HepG2 (cell line): ENCODE measurements at regions not wholly inside any gene's neighbourhood (a gene's known extent, or its start where the extent isn't known, plus 50 kb on each side); places are given as distances from the start of the nearest gene placed in this dataset.

Experiments
- ATAC-seq: fragments of 200-7000 bp; cut with Tn5 transposase; 3 replicates; pipeline ENCODE4 v1.9.1; 2020; ENCODE audit warnings: mild to moderate bottlenecking, moderate library complexity
- BruUV-seq: library from RNA; stranded (reverse); fragments of 400-500 nt; replicated peaks from 2 replicates; lab custom pipeline; 2021; lab: Mats Ljungman, UMichigan
- CTCF ChIA-PET: fragments of 300-600 bp; formaldehyde crosslinking; extraction: SDS; loops from one replicate; lab custom pipeline; 2021; ENCODE audit warnings: low total read pairs, inconsistent platforms, low intra/inter-chr PET ratio; lab: Yijun Ruan, JAX
- POLR2A ChIA-PET: fragments of 350-600 bp; sonication (Branson Sonifier 250); formaldehyde crosslinking; loops from one replicate; lab custom pipeline; 2020; ENCODE audit warnings: antibody characterized with exemption, inconsistent platforms; lab: Yijun Ruan, JAX
- DNase-seq: peaks from one replicate; pipeline ENCODE4 v3.0.0-alpha.2; 2015; ENCODE audit warnings: low spot score
- FAIRE-seq: peaks from 3 replicates; lab custom pipeline; 2011; peaks lifted over from hg19 to GRCh38; lab: Jason Lieb, UNC
- H2AFZ ChIP-seq: one replicate; pipeline ENCODE4 v1.6.1; 2011; ENCODE audit warnings: low read length, inconsistent platforms
- H3K27ac ChIP-seq: fragments of 300-600 bp; 3 replicates; pipeline ENCODE4 v1.8.0; 2011; ENCODE audit warnings: mixed run types, mild to moderate bottlenecking, mixed read lengths, low read length, inconsistent platforms; ENCODE audit not compliant: insufficient read depth; ENCODE audit errors: extremely low read length
- H3K27me3 ChIP-seq, 2 experiments: fragments of 200-600 bp in 1 of 2; 2 replicates in 1 of 2; 3 replicates in 1 of 2; pipeline versions ENCODE4 v1.6.0 to v1.8.0; 2011; ENCODE audit warnings: low read length in 2 of 2, mild to moderate bottlenecking in 2 of 2, moderate library complexity in 2 of 2, inconsistent platforms in 1 of 2; ENCODE audit not compliant: insufficient read depth in 2 of 2, control insufficient read depth in 1 of 2
- H3K36me3 ChIP-seq, 2 experiments: fragments of 200-600 bp in 1 of 2; replicated peaks in 1 of 2; 2 replicates in 1 of 2; 3 replicates in 1 of 2; pipeline versions ENCODE4 v1.5.1 to v1.8.0; 2011; ENCODE audit warnings: low read length in 2 of 2, inconsistent platforms in 1 of 2; ENCODE audit not compliant: insufficient read depth in 2 of 2, control insufficient read depth in 1 of 2
- H3K4me1 ChIP-seq: 2 replicates; pipeline ENCODE4 v1.5.1; 2012; ENCODE audit warnings: low read length, inconsistent platforms; ENCODE audit not compliant: insufficient read depth
- H3K4me2 ChIP-seq: 2 replicates; pipeline ENCODE4 v1.6.0; 2011; ENCODE audit warnings: low read depth, low read length, inconsistent platforms
- H3K4me3 ChIP-seq, 3 experiments: fragments of 200-600 bp in 1 of 3; sonication (generic), shearing (Covaris generic) in 1 of 3; replicated peaks in 1 of 3; 2 replicates each; pipeline ENCODE4 v1.5.1; 2011 to 2016; ENCODE audit warnings: low read length in 3 of 3, inconsistent platforms in 2 of 3, low read depth in 2 of 3, mild to moderate bottlenecking in 2 of 3, control low read depth in 1 of 3, mixed read lengths in 1 of 3; ENCODE audit not compliant: insufficient read depth in 1 of 3
- H3K79me2 ChIP-seq: one replicate; pipeline ENCODE4 v1.6.1; 2011; ENCODE audit warnings: low read length, inconsistent platforms; ENCODE audit not compliant: insufficient read depth
- H3K9ac ChIP-seq: 2 replicates; pipeline ENCODE4 v1.6.0; 2011; ENCODE audit warnings: mild to moderate bottlenecking, low read depth, low read length, inconsistent platforms; ENCODE audit not compliant: insufficient read depth
- H3K9me3 ChIP-seq: 2 replicates; pipeline ENCODE4 v1.5.1; 2012; ENCODE audit warnings: mild to moderate bottlenecking, low read length
- H4K20me1 ChIP-seq: 2 replicates; pipeline ENCODE4 v1.6.0; 2011; ENCODE audit warnings: inconsistent platforms, mild to moderate bottlenecking, low read length, moderate library complexity; ENCODE audit not compliant: insufficient read depth
- ATF7 ChIP-seq, 2 experiments: fragments of 450-650 bp in 1 of 2; sonication (generic) in 1 of 2; formaldehyde crosslinking in 1 of 2; IDR thresholded peaks; 2 replicates each; pipeline versions ENCODE4 v1.4.0 to v1.6.1; 2016 to 2020; ENCODE audit warnings: antibody characterized with exemption in 1 of 2, mild to moderate bottlenecking in 1 of 2, missing genetic modification reagents in 1 of 2
- NFKB2 ChIP-seq: sonication (generic); formaldehyde crosslinking; IDR thresholded peaks from 2 replicates; pipeline ENCODE4 v1.4.0; 2020; ENCODE audit warnings: missing genetic modification reagents, borderline replicate concordance
- SRSF4 ChIP-seq: fragments of 200-400 bp; formaldehyde crosslinking; IDR thresholded peaks from one replicate; pipeline ENCODE4 v1.6.1; 2018; ENCODE audit warnings: mild to moderate bottlenecking, low read depth, low read length, moderate library complexity; ENCODE audit not compliant: poor library complexity, severe bottlenecking
- WGBS: methylation state at CpG from one replicate; pipeline ENCODE4 v1.1.6; 2017; ENCODE audit warnings: low lambda C conversion rate; 5-methylcytosine and 5-hydroxymethylcytosine counted together
- in situ Hi-C: cut with HindIII; loops from 2 replicates; pipeline ENCODE4 v1.10.0; 2017; ENCODE audit warnings: low pct_unique_long_range_greater_than_20kb; ENCODE audit not compliant: extremely low pct_ligation_motif_present
- intact Hi-C: fragments of 100-400 bp; cut with micrococcal nuclease; formaldehyde crosslinking; loops from one replicate; pipeline ENCODE4 v1.10.0; 2022; ENCODE audit not compliant: unreplicated experiment
- TF ChIP-seq, protein P1 (sequence below): fragments of 450-650 bp; IDR thresholded peaks from 2 replicates; pipeline ENCODE4 v1.6.1; 2016

DNA sequence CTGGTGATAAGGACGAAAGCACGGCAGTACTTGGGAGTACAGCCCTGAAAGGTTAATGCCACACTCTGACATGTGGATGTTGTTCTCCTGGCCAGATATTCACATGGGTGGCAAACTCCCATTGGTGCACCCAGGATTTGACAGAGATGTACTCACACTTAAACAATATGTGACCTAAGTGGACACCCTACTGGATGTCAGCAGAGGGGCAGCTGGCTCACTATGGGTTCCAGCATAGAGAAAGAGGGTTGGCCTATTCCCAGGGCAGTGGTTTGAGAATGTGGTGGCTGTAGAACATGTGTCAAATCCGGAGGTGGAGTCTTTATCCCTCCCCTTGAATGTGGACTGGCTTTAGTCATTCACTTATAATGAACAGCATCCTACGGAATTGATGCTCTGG is 333.2 kb downstream of the DHX35 start:
- ATAC-seq (no peak), FAIRE-seq (no peak), DNase-seq (no peak)
- Histone ChIP-seq H3K27me3 (no peaks in the 10 kb centered on the region), H3K4me1 (no peaks in the 10 kb centered on the region), H4K20me1 (no peaks in the 10 kb centered on the region), H3K9me3 (no peaks in the 10 kb centered on the region), H3K27ac (no peak overlapping the region), H3K79me2 (no peaks in the 10 kb centered on the region), H3K4me2 (no peak overlapping the region), H3K36me3 (no peaks in the 10 kb centered on the region), H3K4me3 (no peak overlapping the region), H3K9ac (no peak overlapping the region), H2AFZ (no peak overlapping the region)
- in situ Hi-C loops (no loop called here), intact Hi-C loops (no loop called here)
- ChIA-PET CTCF (no interaction called here), POLR2A (no interaction called here)
- TF ChIP-seq, protein P1, sequence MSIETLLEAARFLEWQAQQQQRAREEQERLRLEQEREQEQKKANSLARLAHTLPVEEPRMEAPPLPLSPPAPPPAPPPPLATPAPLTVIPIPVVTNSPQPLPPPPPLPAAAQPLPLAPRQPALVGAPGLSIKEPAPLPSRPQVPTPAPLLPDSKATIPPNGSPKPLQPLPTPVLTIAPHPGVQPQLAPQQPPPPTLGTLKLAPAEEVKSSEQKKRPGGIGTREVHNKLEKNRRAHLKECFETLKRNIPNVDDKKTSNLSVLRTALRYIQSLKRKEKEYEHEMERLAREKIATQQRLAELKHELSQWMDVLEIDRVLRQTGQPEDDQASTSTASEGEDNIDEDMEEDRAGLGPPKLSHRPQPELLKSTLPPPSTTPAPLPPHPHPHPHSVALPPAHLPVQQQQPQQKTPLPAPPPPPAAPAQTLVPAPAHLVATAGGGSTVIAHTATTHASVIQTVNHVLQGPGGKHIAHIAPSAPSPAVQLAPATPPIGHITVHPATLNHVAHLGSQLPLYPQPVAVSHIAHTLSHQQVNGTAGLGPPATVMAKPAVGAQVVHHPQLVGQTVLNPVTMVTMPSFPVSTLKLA: 0 out of 2 replicates have a peak, but pooled peaks have one; percentile 41
- no peak for TF ChIP-seq NFKB2 (CRISPR knock-in tag)
- WGBS: 14% methylated on average over 4 of the region's 4 CpGs
- no TSS peak for BruUV-seq

DNA sequence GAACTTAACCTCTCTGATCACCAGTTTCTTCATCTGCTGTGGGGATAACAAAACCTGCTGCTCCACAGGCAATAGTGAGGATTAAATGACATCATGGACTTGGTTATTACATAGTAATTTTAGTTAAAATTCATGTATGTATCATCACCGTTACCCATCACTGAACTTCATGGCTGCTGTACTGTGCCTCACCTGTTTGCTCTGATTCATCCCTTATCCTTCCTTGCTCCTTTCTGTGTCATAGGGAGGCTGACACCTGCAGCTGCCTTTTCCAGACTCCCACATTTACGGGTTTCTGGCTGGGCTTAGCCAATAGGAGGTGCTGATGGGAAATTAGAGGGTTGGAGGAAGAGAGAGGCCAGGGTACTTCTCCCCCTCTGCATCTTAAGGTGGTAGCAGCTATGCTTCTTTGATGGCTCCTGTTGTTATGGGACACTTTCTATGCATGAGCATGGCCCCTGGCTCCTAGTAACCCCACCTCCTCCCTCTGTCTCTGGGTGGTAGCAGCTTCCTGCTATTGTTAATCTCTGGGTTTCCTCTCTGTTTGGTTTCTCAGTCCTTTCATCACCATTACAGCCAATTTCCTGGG is 332.1 kb downstream of the DHX35 start:
- Histone ChIP-seq H3K9me3 (no peaks in the 10 kb centered on the region), H3K36me3 (no peaks in the 10 kb centered on the region), H2AFZ (no peak overlapping the region), H3K79me2 (no peaks in the 10 kb centered on the region), H3K4me1 (no peaks in the 10 kb centered on the region), H4K20me1 (no peaks in the 10 kb centered on the region), H3K9ac (no peak overlapping the region), H3K4me2 (no peak overlapping the region), H3K4me3 (no peak overlapping the region), H3K27ac (no peak overlapping the region), H3K27me3 (no peaks in the 10 kb centered on the region)
- WGBS: 0% methylated on average over 2 of the region's 2 CpGs
- TF ChIP-seq ATF7 (IDR thresholded peaks at IDR 0.05) (peak; percentile 69), ATF7 (CRISPR knock-in tag; IDR thresholded peaks at IDR 0.05) (no peak), SRSF4 (no peak)
- in situ Hi-C loops: no loop called here
- ChIA-PET POLR2A (no interaction called here), CTCF (no interaction called here)
- intact Hi-C loops: no loop called here
- DNase-seq (no peak), FAIRE-seq (no peak), ATAC-seq (no peak)
- no TSS peak for BruUV-seq
